ENCODE measurements at regions not wholly inside any gene's neighbourhood (a gene's known extent, or its start where the extent isn't known, plus 50 kb on each side); places are given as distances from the start of the nearest gene placed in this dataset.

DNA sequence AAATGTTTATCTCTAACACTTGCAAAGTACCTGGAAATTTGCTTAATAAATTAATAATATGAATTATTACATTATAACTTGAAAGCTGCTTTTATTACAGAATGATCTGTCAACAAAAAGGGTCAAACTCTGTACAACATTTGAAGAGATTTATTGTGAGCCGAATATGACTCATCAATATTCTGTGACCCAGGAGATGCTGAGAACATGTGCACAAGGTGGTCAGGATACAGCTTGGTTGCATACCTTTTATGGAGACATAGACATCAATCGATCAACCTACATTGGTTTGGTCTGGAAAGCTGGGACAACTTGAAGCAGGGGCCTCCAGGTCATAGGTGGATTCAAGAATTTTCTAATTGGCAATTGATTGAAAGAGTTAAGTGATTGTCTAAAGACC is 79.0 kb downstream of the RNASET2 start:
- no peak for TF ChIP-seq POLR2A (IDR thresholded peaks at IDR 0.05)
- TF ChIP-seq, protein P1, sequence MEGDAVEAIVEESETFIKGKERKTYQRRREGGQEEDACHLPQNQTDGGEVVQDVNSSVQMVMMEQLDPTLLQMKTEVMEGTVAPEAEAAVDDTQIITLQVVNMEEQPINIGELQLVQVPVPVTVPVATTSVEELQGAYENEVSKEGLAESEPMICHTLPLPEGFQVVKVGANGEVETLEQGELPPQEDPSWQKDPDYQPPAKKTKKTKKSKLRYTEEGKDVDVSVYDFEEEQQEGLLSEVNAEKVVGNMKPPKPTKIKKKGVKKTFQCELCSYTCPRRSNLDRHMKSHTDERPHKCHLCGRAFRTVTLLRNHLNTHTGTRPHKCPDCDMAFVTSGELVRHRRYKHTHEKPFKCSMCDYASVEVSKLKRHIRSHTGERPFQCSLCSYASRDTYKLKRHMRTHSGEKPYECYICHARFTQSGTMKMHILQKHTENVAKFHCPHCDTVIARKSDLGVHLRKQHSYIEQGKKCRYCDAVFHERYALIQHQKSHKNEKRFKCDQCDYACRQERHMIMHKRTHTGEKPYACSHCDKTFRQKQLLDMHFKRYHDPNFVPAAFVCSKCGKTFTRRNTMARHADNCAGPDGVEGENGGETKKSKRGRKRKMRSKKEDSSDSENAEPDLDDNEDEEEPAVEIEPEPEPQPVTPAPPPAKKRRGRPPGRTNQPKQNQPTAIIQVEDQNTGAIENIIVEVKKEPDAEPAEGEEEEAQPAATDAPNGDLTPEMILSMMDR (IDR thresholded peaks at IDR 0.05 in 8 of 11, conservative IDR thresholded peaks at IDR 0.05 in 3 of 11), result no peak

Measured in spleen (tissue), 7 donors.